ENCODE measurements at regions not wholly inside any gene's neighbourhood (a gene's known extent, or its start where the extent isn't known, plus 50 kb on each side); places are given as distances from the start of the nearest gene placed in this dataset.
"Not testable (repeated sequence)": the region's sequence is repeated elsewhere in the genome, so short reads cannot be mapped to it uniquely, and the experiment has no call there.

DNA sequence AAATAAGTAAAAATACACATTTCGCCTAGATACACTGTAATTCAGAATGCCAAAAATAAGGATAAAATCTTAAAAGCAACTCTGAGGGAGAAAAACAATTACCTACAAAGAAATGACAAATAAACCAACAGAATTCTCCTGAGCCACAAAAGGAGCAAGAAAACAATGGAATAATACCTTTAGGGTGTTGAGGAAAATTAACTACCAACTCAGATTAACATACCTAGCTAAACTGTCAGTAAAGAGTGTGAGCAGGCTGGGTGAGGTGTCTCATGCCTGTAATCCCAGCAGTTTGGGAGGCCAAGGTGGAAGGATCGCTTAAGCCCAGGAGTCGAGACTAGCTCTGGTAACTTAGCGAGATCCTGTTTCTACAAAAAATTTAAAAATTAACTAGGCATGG is 81.5 kb downstream of the C9orf50 start:
- Histone ChIP-seq H3K27me3 (ENCODE audit: insufficient read depth, low read depth) (no peaks in the 10 kb centered on the region), H2AFZ (no peak overlapping the region), H3K4me3 (no peak overlapping the region), H3K79me2 (ENCODE audit: low read depth) (no peaks in the 10 kb centered on the region), H3K9me3 (ENCODE audit: insufficient read depth, low read depth) (peaks cover 9% of the 10 kb centered on the region), H3K27ac (no peak overlapping the region), H3K36me3 (ENCODE audit: low read depth) (no peaks in the 10 kb centered on the region), H3K4me1 (replicated peaks; ENCODE audit: insufficient read depth) (peaks cover 15% of the 10 kb centered on the region; the same call in 1 of the 2 replicates), H3F3A (ENCODE audit: insufficient read depth, low read depth) (peaks cover 12% of the 10 kb centered on the region; the same call in 1 of the 2 replicates), H3K4me2 (no peak overlapping the region), H3K9me2 (ENCODE audit: insufficient read depth) (no peaks in the 10 kb centered on the region), H4K20me1 (ENCODE audit: insufficient read depth) (no peaks in the 10 kb centered on the region)
- ChIA-PET CTCF (no interaction called here), POLR2A (ENCODE audit: unreplicated experiment) (no interaction called here)
- no TSS peak for BruUV-seq (replicated peaks)
- intact Hi-C loops (cut with micrococcal nuclease; ENCODE audit: unreplicated experiment): no loop called here
- TF ChIP-seq EZH2 (IDR thresholded peaks at IDR 0.05; ENCODE audit: low read depth): no peak
- DNase-seq: no peak

DNA sequence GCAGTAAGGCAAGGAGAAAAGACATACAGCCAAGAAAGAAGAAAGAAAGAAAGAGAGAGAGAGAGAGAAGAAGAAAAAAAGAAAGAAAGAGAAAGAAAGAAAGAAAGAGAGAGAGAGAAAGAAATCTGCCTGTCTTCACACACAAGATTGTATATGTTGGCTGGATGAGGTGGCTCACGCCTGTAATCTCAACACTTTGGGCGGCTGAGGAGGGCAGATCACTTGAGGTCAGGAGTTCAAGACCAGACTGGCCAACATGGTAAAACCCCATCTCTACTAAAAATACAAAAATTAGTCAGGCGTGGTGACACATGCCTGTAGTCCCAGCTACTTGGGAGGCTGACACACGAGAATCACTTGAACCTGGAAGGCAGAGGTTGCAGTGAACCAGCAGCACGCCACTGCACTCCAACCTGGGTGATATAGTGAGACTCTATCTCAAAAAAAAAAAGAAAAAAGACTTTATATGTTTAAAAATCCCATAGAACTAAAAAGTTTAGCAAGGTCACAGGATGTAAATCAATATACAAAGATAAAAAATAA is 89.0 kb downstream of the C9orf50 start:
- H3K9me3 ChIP-seq (ENCODE audit: insufficient read depth, low read depth); H3F3A ChIP-seq (ENCODE audit: insufficient read depth, low read depth); H3K4me2 ChIP-seq; H3K27ac ChIP-seq; intact Hi-C loops (cut with micrococcal nuclease; ENCODE audit: unreplicated experiment); H2AFZ ChIP-seq; H3K9me2 ChIP-seq (ENCODE audit: insufficient read depth); H3K27me3 ChIP-seq (ENCODE audit: insufficient read depth, low read depth); H3K79me2 ChIP-seq (ENCODE audit: low read depth); H3K4me3 ChIP-seq; H4K20me1 ChIP-seq (ENCODE audit: insufficient read depth); DNase-seq; BruUV-seq (replicated peaks); H3K4me1 ChIP-seq (replicated peaks; ENCODE audit: insufficient read depth); H3K36me3 ChIP-seq (ENCODE audit: low read depth): not testable (repeated sequence)
- POLR2A ChIA-PET (ENCODE audit: unreplicated experiment): interaction anchor here (0.6 kb wide), 1 partner anchor 480 kb away, joined by 3 read pairs; no protein-coding TSS in a partner anchor
- CTCF ChIA-PET: interaction anchor here (0.7 kb wide), 1 partner anchor 92 kb away, joined by 5 read pairs; no protein-coding TSS in a partner anchor

DNA sequence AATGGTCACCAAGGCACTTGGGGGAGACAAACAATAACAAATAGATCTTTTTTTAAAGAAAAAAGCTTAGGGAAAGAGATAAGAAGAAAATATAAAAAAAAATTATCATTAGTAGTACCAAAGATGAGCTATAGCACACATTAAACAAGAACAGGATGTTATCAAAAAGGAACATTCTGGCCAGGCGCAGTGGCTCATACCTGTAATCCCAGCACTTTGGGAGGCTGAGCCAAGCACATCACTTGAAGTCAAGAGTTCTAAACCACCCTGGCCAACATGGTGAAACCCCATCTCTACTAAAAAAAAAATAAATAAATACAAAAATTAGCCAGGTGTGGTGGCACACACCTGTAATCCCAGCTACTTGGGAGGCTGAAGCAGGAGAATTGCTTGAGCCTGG is 92.9 kb downstream of the C9orf50 start:
- intact Hi-C loops (cut with micrococcal nuclease; ENCODE audit: unreplicated experiment); H3K4me2 ChIP-seq; H2AFZ ChIP-seq; H3F3A ChIP-seq (ENCODE audit: insufficient read depth, low read depth); POLR2A ChIA-PET (ENCODE audit: unreplicated experiment); H3K27me3 ChIP-seq (ENCODE audit: insufficient read depth, low read depth); H3K4me3 ChIP-seq; H3K79me2 ChIP-seq (ENCODE audit: low read depth); H3K27ac ChIP-seq; BruUV-seq (replicated peaks); CTCF ChIA-PET; H4K20me1 ChIP-seq (ENCODE audit: insufficient read depth); H3K36me3 ChIP-seq (ENCODE audit: low read depth); H3K4me1 ChIP-seq (replicated peaks; ENCODE audit: insufficient read depth); H3K9me3 ChIP-seq (ENCODE audit: insufficient read depth, low read depth); DNase-seq; H3K9me2 ChIP-seq (ENCODE audit: insufficient read depth): not testable (repeated sequence)

DNA sequence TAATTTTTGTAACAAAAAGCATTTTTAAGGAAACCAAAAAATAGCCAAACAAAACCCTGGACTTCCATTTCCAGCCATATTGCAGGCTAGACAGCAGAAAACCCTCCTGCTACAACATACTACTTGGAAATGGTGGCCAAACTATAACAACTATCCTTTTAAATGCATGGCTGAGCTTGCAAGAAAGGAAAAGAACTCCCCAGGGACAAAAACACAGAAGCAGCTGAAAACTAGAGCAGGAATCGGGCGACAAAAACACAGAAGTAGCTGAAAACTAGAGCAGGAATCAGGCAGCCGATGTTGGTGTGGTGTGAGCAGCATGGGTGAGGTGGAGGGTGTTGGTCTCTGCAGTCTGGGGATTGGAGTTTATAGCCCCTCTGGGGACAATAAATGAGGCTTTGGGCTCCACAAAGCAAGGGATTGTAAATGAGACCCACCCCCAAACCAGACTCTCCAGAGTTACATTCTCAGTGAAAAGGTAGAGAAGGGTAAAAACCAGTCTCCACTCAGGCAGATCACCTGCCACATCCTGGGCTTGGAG is 95.2 kb downstream of the C9orf50 start:
- Histone ChIP-seq H3K4me3 (no peak overlapping the region), H3K27ac (no peak overlapping the region), H3K9me3 (ENCODE audit: insufficient read depth, low read depth) (no peaks in the 10 kb centered on the region; the same call in 1 of the 2 replicates), H3K36me3 (ENCODE audit: low read depth) (no peaks in the 10 kb centered on the region), H2AFZ (no peak overlapping the region), H3K79me2 (ENCODE audit: low read depth) (no peaks in the 10 kb centered on the region), H3K27me3 (ENCODE audit: insufficient read depth, low read depth) (no peaks in the 10 kb centered on the region), H3K4me2 (no peak overlapping the region), H4K20me1 (ENCODE audit: insufficient read depth) (no peaks in the 10 kb centered on the region), H3F3A (ENCODE audit: insufficient read depth, low read depth) (no peaks in the 10 kb centered on the region), H3K9me2 (ENCODE audit: insufficient read depth) (no peaks in the 10 kb centered on the region), H3K4me1 (replicated peaks; ENCODE audit: insufficient read depth) (no peaks in the 10 kb centered on the region)
- no TSS peak for BruUV-seq (replicated peaks)
- intact Hi-C loops (cut with micrococcal nuclease; ENCODE audit: unreplicated experiment): no loop called here
- ChIA-PET CTCF (interaction anchor here (0.5 kb wide), 1 partner anchor 83 kb away, joined by 5 read pairs; no protein-coding TSS in a partner anchor), POLR2A (ENCODE audit: unreplicated experiment) (no interaction called here)
- DNase-seq: no peak
- TF ChIP-seq, protein P1, sequence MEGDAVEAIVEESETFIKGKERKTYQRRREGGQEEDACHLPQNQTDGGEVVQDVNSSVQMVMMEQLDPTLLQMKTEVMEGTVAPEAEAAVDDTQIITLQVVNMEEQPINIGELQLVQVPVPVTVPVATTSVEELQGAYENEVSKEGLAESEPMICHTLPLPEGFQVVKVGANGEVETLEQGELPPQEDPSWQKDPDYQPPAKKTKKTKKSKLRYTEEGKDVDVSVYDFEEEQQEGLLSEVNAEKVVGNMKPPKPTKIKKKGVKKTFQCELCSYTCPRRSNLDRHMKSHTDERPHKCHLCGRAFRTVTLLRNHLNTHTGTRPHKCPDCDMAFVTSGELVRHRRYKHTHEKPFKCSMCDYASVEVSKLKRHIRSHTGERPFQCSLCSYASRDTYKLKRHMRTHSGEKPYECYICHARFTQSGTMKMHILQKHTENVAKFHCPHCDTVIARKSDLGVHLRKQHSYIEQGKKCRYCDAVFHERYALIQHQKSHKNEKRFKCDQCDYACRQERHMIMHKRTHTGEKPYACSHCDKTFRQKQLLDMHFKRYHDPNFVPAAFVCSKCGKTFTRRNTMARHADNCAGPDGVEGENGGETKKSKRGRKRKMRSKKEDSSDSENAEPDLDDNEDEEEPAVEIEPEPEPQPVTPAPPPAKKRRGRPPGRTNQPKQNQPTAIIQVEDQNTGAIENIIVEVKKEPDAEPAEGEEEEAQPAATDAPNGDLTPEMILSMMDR (conservative IDR thresholded peaks at IDR 0.05): no peak
- no peak for TF ChIP-seq EZH2 (IDR thresholded peaks at IDR 0.05; ENCODE audit: low read depth)
